ENCODE measurements at regions not wholly inside any gene's neighbourhood (a gene's known extent, or its start where the extent isn't known, plus 50 kb on each side); places are given as distances from the start of the nearest gene placed in this dataset.
"Not testable (repeated sequence)": the region's sequence is repeated elsewhere in the genome, so short reads cannot be mapped to it uniquely, and the experiment has no call there.

- Mint-ChIP-seq H3K27ac (no peak overlapping the region), H3K9me3 (peaks cover 4 to 18% (median 11%) of the 10 kb centered on the region in 6 donors), H3K27me3 (ENCODE audit: low read depth in 3 of 3) (peaks cover 0 to 7% (median 1%) of the 10 kb centered on the region in 3 donors), H3K4me1 (no peaks in the 10 kb centered on the region), H3K4me3 (no peak overlapping the region), H3K36me3 (peaks cover 0 to 4% (median 0%) of the 10 kb centered on the region in 3 donors)
- DNase-seq = no peak
These were observed 177.3 kb upstream of the TMEM72 start for GRCh38 chr10:44733501-44734488.

GRCh38 chr10:44742248-44742647 lies 168.9 kb upstream of the TMEM72 start:
- Mint-ChIP-seq H3K27me3 (ENCODE audit: low read depth in 3 of 3) (peaks cover 0 to 10% (median 1%) of the 10 kb centered on the region in 3 donors), H3K36me3 (peaks cover 0 to 3% (median 0%) of the 10 kb centered on the region in 3 donors), H3K4me1 (peaks cover 0 to 2% of the 10 kb centered on the region in 2 donors)

GRCh38 chr10:44743535-44743934 lies 167.6 kb upstream of the TMEM72 start:
- H3K27ac Mint-ChIP-seq = no peak overlapping the region
- H3K4me3 Mint-ChIP-seq = no peak overlapping the region
- H3K27me3 Mint-ChIP-seq (ENCODE audit: low read depth in 3 of 3) = peaks cover 0 to 7% (median 3%) of the 10 kb centered on the region in 3 donors
- DNase-seq = no peak
- peaks cover 0 to 3% (median 0%) of the 10 kb centered on the region in 3 donors for H3K36me3 Mint-ChIP-seq
- peaks cover 0 to 2% of the 10 kb centered on the region in 2 donors for H3K4me1 Mint-ChIP-seq
- peaks cover 0 to 2% (median 0%) of the 10 kb centered on the region in 6 donors for H3K9me3 Mint-ChIP-seq

More at GRCh38 chr10:44742248-44742647, 168.9 kb upstream of the TMEM72 start:
- no peak overlapping the region for H3K27ac Mint-ChIP-seq
- no peak for DNase-seq
- peaks cover 0 to 5% (median 3%) of the 10 kb centered on the region in 6 donors for H3K9me3 Mint-ChIP-seq
- H3K4me3 Mint-ChIP-seq = no peak overlapping the region

- H3K9me3 Mint-ChIP-seq = peaks cover 0 to 2% (median 0%) of the 10 kb centered on the region in 6 donors
These were observed 165.2 kb upstream of the TMEM72 start for GRCh38 chr10:44745920-44746319.

GRCh38 chr10:44747593-44748172 lies 163.5 kb upstream of the TMEM72 start:
- DNase-seq = no peak
- Mint-ChIP-seq H3K27me3 (ENCODE audit: low read depth in 3 of 3) (peaks cover 0 to 7% (median 4%) of the 10 kb centered on the region in 3 donors), H3K36me3 (peaks cover 0 to 3% (median 0%) of the 10 kb centered on the region in 3 donors), H3K9me3 (peaks cover 0 to 3% (median 0%) of the 10 kb centered on the region in 6 donors), H3K27ac (no peak overlapping the region), H3K4me1 (no peaks in the 10 kb centered on the region), H3K4me3 (no peak overlapping the region)

More at GRCh38 chr10:44745920-44746319, 165.2 kb upstream of the TMEM72 start:
- peaks cover 0 to 3% (median 0%) of the 10 kb centered on the region in 3 donors for H3K36me3 Mint-ChIP-seq
- no peak overlapping the region for H3K4me3 Mint-ChIP-seq
- H3K27me3 Mint-ChIP-seq (ENCODE audit: low read depth in 3 of 3) = peaks cover 0 to 7% (median 5%) of the 10 kb centered on the region in 3 donors
- H3K4me1 Mint-ChIP-seq = peaks cover 0 to 2% of the 10 kb centered on the region in 2 donors
- no peak for DNase-seq
- no peak overlapping the region for H3K27ac Mint-ChIP-seq

GRCh38 chr10:44749151-44749550 lies 162.0 kb upstream of the TMEM72 start:
- Mint-ChIP-seq H3K9me3 (peaks cover 0 to 6% (median 0%) of the 10 kb centered on the region in 6 donors), H3K36me3 (peaks cover 0 to 3% (median 0%) of the 10 kb centered on the region in 3 donors), H3K27me3 (ENCODE audit: low read depth in 3 of 3) (peaks cover 0 to 8% (median 7%) of the 10 kb centered on the region in 3 donors), H3K4me3 (no peak overlapping the region), H3K4me1 (no peaks in the 10 kb centered on the region), H3K27ac (no peak overlapping the region)
- DNase-seq = no peak

- Mint-ChIP-seq H3K27me3 (ENCODE audit: low read depth in 3 of 3) (peaks cover 0 to 7% (median 6%) of the 10 kb centered on the region in 3 donors), H3K9me3 (peaks cover 0 to 10% (median 0%) of the 10 kb centered on the region in 6 donors), H3K4me1 (no peaks in the 10 kb centered on the region), H3K36me3 (no peaks in the 10 kb centered on the region), H3K27ac (no peak overlapping the region), H3K4me3 (no peak overlapping the region)
- no peak for DNase-seq
These were observed 158.4 kb upstream of the TMEM72 start for GRCh38 chr10:44752451-44753441.

- H3K9me3 Mint-ChIP-seq = peaks cover 0 to 11% (median 0%) of the 10 kb centered on the region in 6 donors
- H3K4me3 Mint-ChIP-seq; DNase-seq; H3K36me3 Mint-ChIP-seq; H3K4me1 Mint-ChIP-seq; H3K27me3 Mint-ChIP-seq (ENCODE audit: low read depth in 3 of 3); H3K27ac Mint-ChIP-seq: not testable (repeated sequence)
These were observed 156.8 kb upstream of the TMEM72 start for GRCh38 chr10:44754355-44754754.

GRCh38 chr10:44755481-44755880 lies 155.7 kb upstream of the TMEM72 start:
- Mint-ChIP-seq H3K27ac (no peak overlapping the region), H3K4me1 (no peaks in the 10 kb centered on the region), H3K27me3 (ENCODE audit: low read depth in 3 of 3) (peaks cover 0 to 8% (median 3%) of the 10 kb centered on the region in 3 donors), H3K9me3 (peaks cover 0 to 11% (median 0%) of the 10 kb centered on the region in 6 donors), H3K36me3 (no peaks in the 10 kb centered on the region), H3K4me3 (no peak overlapping the region)
- DNase-seq = no peak

GRCh38 chr10:44756216-44756615 lies 154.9 kb upstream of the TMEM72 start:
- Mint-ChIP-seq H3K4me3 (no peak overlapping the region), H3K27ac (no peak overlapping the region), H3K36me3 (no peaks in the 10 kb centered on the region), H3K9me3 (peaks cover 0 to 8% (median 0%) of the 10 kb centered on the region in 6 donors), H3K27me3 (ENCODE audit: low read depth in 3 of 3) (peaks cover 0 to 8% (median 3%) of the 10 kb centered on the region in 3 donors), H3K4me1 (no peaks in the 10 kb centered on the region)
- DNase-seq = no peak

- Mint-ChIP-seq H3K27me3 (ENCODE audit: low read depth in 3 of 3) (peaks cover 0 to 6% (median 2%) of the 10 kb centered on the region in 3 donors), H3K4me3 (no peak overlapping the region), H3K27ac (no peak overlapping the region), H3K9me3 (peaks cover 0 to 8% (median 0%) of the 10 kb centered on the region in 6 donors), H3K4me1 (no peaks in the 10 kb centered on the region), H3K36me3 (no peaks in the 10 kb centered on the region)
- DNase-seq = no peak
These were observed 153.5 kb upstream of the TMEM72 start for GRCh38 chr10:44757551-44758205.

GRCh38 chr10:44759122-44759521 lies 152.0 kb upstream of the TMEM72 start:
- Mint-ChIP-seq H3K4me1 (no peaks in the 10 kb centered on the region), H3K27me3 (ENCODE audit: low read depth in 3 of 3) (peaks cover under 1 to 2% (median 2%) of the 10 kb centered on the region in 3 donors), H3K36me3 (no peaks in the 10 kb centered on the region), H3K4me3 (no peak overlapping the region), H3K9me3 (peaks cover 0 to 5% (median 0%) of the 10 kb centered on the region in 6 donors), H3K27ac (no peak overlapping the region)
- no peak for DNase-seq

Measured in immature natural killer cell (primary cell).